ENCODE measurements at regions not wholly inside any gene's neighbourhood (a gene's known extent, or its start where the extent isn't known, plus 50 kb on each side); places are given as distances from the start of the nearest gene placed in this dataset.

GRCh38 chr12:126930234-126930633 lies 1336.7 kb upstream of the TMEM132C start:
- Histone ChIP-seq H3K9me2 (replicated peaks; ENCODE audit: low read length) (no peaks in the 10 kb centered on the region), H4K20me1 (ENCODE audit: low read length) (no peaks in the 10 kb centered on the region), H3K9ac (ENCODE audit: low read length) (no peak overlapping the region), H3K4me1 (ENCODE audit: insufficient read depth, low read length) (0 out of 2 replicates have a peak, but pooled peaks cover 4% of the 10 kb centered on the region), H3K79me2 (ENCODE audit: low read length) (no peaks in the 10 kb centered on the region), H3K9me3 (ENCODE audit: low read length) (no peaks in the 10 kb centered on the region), H3K4me2 (ENCODE audit: low read length) (peak overlapping the region; percentile 21; the same call in 1 of the 2 replicates), H3K27ac (ENCODE audit: low read length) (no peak overlapping the region), H3F3A (ENCODE audit: low read length, unreplicated experiment) (no peaks in the 10 kb centered on the region), H2AFZ (ENCODE audit: low read length) (peak overlapping the region; percentile 45), H3K4me3 (ENCODE audit: low read length) (peak overlapping the region; percentile 11; the same call in 1 of the 2 replicates), H3K27me3 (ENCODE audit: low read length) (peaks cover 40% of the 10 kb centered on the region), H3K36me3 (ENCODE audit: low read depth, low read length) (no peaks in the 10 kb centered on the region)
- CTCF ChIA-PET: no interaction called here
- DNase-seq (peak; percentile 39), ATAC-seq (no peak)
- POLR2A ChIA-PET (ENCODE audit: unreplicated experiment): no interaction called here
- TF ChIP-seq EZH2 (IDR thresholded peaks at IDR 0.05; ENCODE audit: low read length, unreplicated experiment): no peak
- no peak for TF ChIP-seq EZH2phosphoT487 (IDR thresholded peaks at IDR 0.05; ENCODE audit: borderline replicate concordance, low read length)
- no peak for TF ChIP-seq CTCF (conservative IDR thresholded peaks at IDR 0.05; ENCODE audit: low read depth, low read length)
- BruUV-seq (replicated peaks): no TSS peak
- intact Hi-C loops (cut with micrococcal nuclease): no loop called here

- H4K20me1 ChIP-seq (ENCODE audit: low read length): no peaks in the 10 kb centered on the region
- no peaks in the 10 kb centered on the region for H3F3A ChIP-seq (ENCODE audit: low read length, unreplicated experiment)
Measured at GRCh38 chr12:126932156-126932555, 1334.8 kb upstream of the TMEM132C start.

GRCh38 chr12:126935435-126935834 lies 1331.5 kb upstream of the TMEM132C start:
- Histone ChIP-seq H3K9me2 (replicated peaks; ENCODE audit: low read length) (no peaks in the 10 kb centered on the region), H3K27me3 (ENCODE audit: low read length) (peaks cover 20% of the 10 kb centered on the region; the same call in 1 of the 2 replicates), H2AFZ (ENCODE audit: low read length) (no peak overlapping the region), H3F3A (ENCODE audit: low read length, unreplicated experiment) (no peaks in the 10 kb centered on the region), H4K20me1 (ENCODE audit: low read length) (no peaks in the 10 kb centered on the region), H3K4me3 (ENCODE audit: low read length) (no peak overlapping the region), H3K9me3 (ENCODE audit: low read length) (no peaks in the 10 kb centered on the region), H3K27ac (ENCODE audit: low read length) (no peak overlapping the region), H3K79me2 (ENCODE audit: low read length) (no peaks in the 10 kb centered on the region), H3K4me1 (ENCODE audit: insufficient read depth, low read length) (peaks cover 11% of the 10 kb centered on the region), H3K36me3 (ENCODE audit: low read depth, low read length) (no peaks in the 10 kb centered on the region), H3K4me2 (ENCODE audit: low read length) (no peak overlapping the region), H3K9ac (ENCODE audit: low read length) (no peak overlapping the region)
- ChIA-PET POLR2A (ENCODE audit: unreplicated experiment) (no interaction called here), CTCF (no interaction called here)
- ATAC-seq: no peak
- no peak for DNase-seq
- no peak for TF ChIP-seq EZH2phosphoT487 (IDR thresholded peaks at IDR 0.05; ENCODE audit: borderline replicate concordance, low read length)
- TF ChIP-seq EZH2 (IDR thresholded peaks at IDR 0.05; ENCODE audit: low read length, unreplicated experiment): no peak
- TF ChIP-seq CTCF (conservative IDR thresholded peaks at IDR 0.05; ENCODE audit: low read depth, low read length): no peak
- intact Hi-C loops (cut with micrococcal nuclease): no loop called here
- BruUV-seq (replicated peaks): no TSS peak

More at GRCh38 chr12:126932156-126932555, 1334.8 kb upstream of the TMEM132C start:
- Histone ChIP-seq H3K9ac (ENCODE audit: low read length) (no peak overlapping the region), H3K79me2 (ENCODE audit: low read length) (no peaks in the 10 kb centered on the region), H3K27ac (ENCODE audit: low read length) (no peak overlapping the region), H3K9me3 (ENCODE audit: low read length) (no peaks in the 10 kb centered on the region), H3K27me3 (ENCODE audit: low read length) (peaks cover 36% of the 10 kb centered on the region), H3K4me3 (ENCODE audit: low read length) (no peak overlapping the region), H3K9me2 (replicated peaks; ENCODE audit: low read length) (no peaks in the 10 kb centered on the region), H3K36me3 (ENCODE audit: low read depth, low read length) (no peaks in the 10 kb centered on the region), H2AFZ (ENCODE audit: low read length) (no peak overlapping the region), H3K4me2 (ENCODE audit: low read length) (no peak overlapping the region), H3K4me1 (ENCODE audit: insufficient read depth, low read length) (peaks cover 11% of the 10 kb centered on the region)
- DNase-seq (no peak), ATAC-seq (no peak)
- ChIA-PET CTCF (no interaction called here), POLR2A (ENCODE audit: unreplicated experiment) (no interaction called here)
- no peak for TF ChIP-seq CTCF (conservative IDR thresholded peaks at IDR 0.05; ENCODE audit: low read depth, low read length)
- BruUV-seq (replicated peaks): no TSS peak
- intact Hi-C loops (cut with micrococcal nuclease): no loop called here

Data from PC-3 (cell line).